Glutamatergic neuron (in vitro differentiated cells): ENCODE measurements at regions not wholly inside any gene's neighbourhood (a gene's known extent, or its start where the extent isn't known, plus 50 kb on each side); places are given as distances from the start of the nearest gene placed in this dataset.

ENCODE experiments used
- DNase-seq: peaks from one replicate; pipeline ENCODE4 v3.0.0; 2022
- H3K27ac Mint-ChIP-seq: one replicate; pipeline ENCODE4 v1.8.0; 2020; ENCODE audit warnings: mild to moderate bottlenecking, mixed read lengths, inconsistent platforms; ENCODE audit not compliant: unreplicated experiment
- H3K27me3 Mint-ChIP-seq: one replicate; pipeline ENCODE4 v1.8.0; 2020; ENCODE audit warnings: mild to moderate bottlenecking, moderate library complexity, mixed read lengths, inconsistent platforms; ENCODE audit not compliant: unreplicated experiment
- H3K36me3 Mint-ChIP-seq: one replicate; pipeline ENCODE4 v1.8.0; 2020; ENCODE audit warnings: mild to moderate bottlenecking, mixed read lengths, inconsistent platforms; ENCODE audit not compliant: unreplicated experiment
- H3K4me1 Mint-ChIP-seq: one replicate; pipeline ENCODE4 v1.8.0; 2020; ENCODE audit warnings: mild to moderate bottlenecking, low read depth, mixed read lengths, inconsistent platforms; ENCODE audit not compliant: unreplicated experiment
- H3K4me3 Mint-ChIP-seq: one replicate; pipeline ENCODE4 v1.8.0; 2020; ENCODE audit warnings: mild to moderate bottlenecking, mixed read lengths, inconsistent platforms; ENCODE audit not compliant: unreplicated experiment
- H3K9me3 Mint-ChIP-seq: one replicate; pipeline ENCODE4 v1.8.0; 2020; ENCODE audit warnings: mild to moderate bottlenecking, moderate library complexity, mixed read lengths, inconsistent platforms; ENCODE audit not compliant: unreplicated experiment
- CTCF ChIP-seq: fragments of 200-600 bp; sonication (generic); IDR thresholded peaks from one replicate; pipeline ENCODE4 v1.5.0; 2021; ENCODE audit not compliant: partially characterized antibody, unreplicated experiment

GRCh38 chr6:137697267-137697938 lies 169.7 kb upstream of the TNFAIP3 start:
- Mint-ChIP-seq H3K27me3 (no peaks in the 10 kb centered on the region), H3K9me3 (peaks cover 2% of the 10 kb centered on the region), H3K4me3 (no peak overlapping the region), H3K4me1 (no peaks in the 10 kb centered on the region), H3K27ac (no peak overlapping the region), H3K36me3 (no peaks in the 10 kb centered on the region)
- no peak for DNase-seq
- no peak for TF ChIP-seq CTCF

GRCh38 chr6:137698636-137699030 lies 168.4 kb upstream of the TNFAIP3 start:
- no peak for TF ChIP-seq CTCF
- Mint-ChIP-seq H3K4me1 (no peaks in the 10 kb centered on the region), H3K4me3 (no peak overlapping the region), H3K27ac (no peak overlapping the region), H3K9me3 (peaks cover 2% of the 10 kb centered on the region), H3K27me3 (no peaks in the 10 kb centered on the region), H3K36me3 (no peaks in the 10 kb centered on the region)
- DNase-seq, result no peak

- Mint-ChIP-seq H3K4me1 (no peaks in the 10 kb centered on the region), H3K27me3 (no peaks in the 10 kb centered on the region), H3K27ac (no peak overlapping the region), H3K9me3 (peaks cover 2% of the 10 kb centered on the region), H3K4me3 (no peak overlapping the region), H3K36me3 (no peaks in the 10 kb centered on the region)
- DNase-seq, result no peak
- no peak for TF ChIP-seq CTCF
These were observed 167.9 kb upstream of the TNFAIP3 start for GRCh38 chr6:137699031-137699683.

- H3K4me3 Mint-ChIP-seq, result no peak overlapping the region
- no peak for TF ChIP-seq CTCF
- no peaks in the 10 kb centered on the region for H3K36me3 Mint-ChIP-seq
- H3K27ac Mint-ChIP-seq, result no peak overlapping the region
- H3K4me1 Mint-ChIP-seq, result no peaks in the 10 kb centered on the region
- H3K9me3 Mint-ChIP-seq, result no peaks in the 10 kb centered on the region
- DNase-seq, result no peak
- H3K27me3 Mint-ChIP-seq, result no peaks in the 10 kb centered on the region
These were observed 166.9 kb upstream of the TNFAIP3 start for GRCh38 chr6:137700161-137700560.

GRCh38 chr6:137700751-137701477 lies 166.1 kb upstream of the TNFAIP3 start:
- no peak for DNase-seq
- TF ChIP-seq CTCF, result no peak
- H3K27ac Mint-ChIP-seq, result no peak overlapping the region
- peaks cover 3% of the 10 kb centered on the region for H3K27me3 Mint-ChIP-seq
- H3K4me1 Mint-ChIP-seq, result no peaks in the 10 kb centered on the region
- no peaks in the 10 kb centered on the region for H3K9me3 Mint-ChIP-seq
- no peak overlapping the region for H3K4me3 Mint-ChIP-seq
- no peaks in the 10 kb centered on the region for H3K36me3 Mint-ChIP-seq
